ENCODE measurements at regions not wholly inside any gene's neighbourhood (a gene's known extent, or its start where the extent isn't known, plus 50 kb on each side); places are given as distances from the start of the nearest gene placed in this dataset.

- H3K36me3 Mint-ChIP-seq, result no peaks in the 10 kb centered on the region
These were observed 327.8 kb upstream of the TBX18 start for GRCh38 chr6:85092226-85092625.

GRCh38 chr6:85089255-85089654, 324.9 kb upstream of the TBX18 start:
- Mint-ChIP-seq H3K27me3 (ENCODE audit: low read depth in 3 of 3) (no peaks in the 10 kb centered on the region), H3K4me3 (no peak overlapping the region), H3K9me3 (peaks cover 2 to 7% (median 4%) of the 10 kb centered on the region in 7 donors), H3K27ac (no peak overlapping the region), H3K36me3 (no peaks in the 10 kb centered on the region), H3K4me1 (no peaks in the 10 kb centered on the region)
- DNase-seq, result no peak
- Histone ChIP-seq H3K36me3 (replicated peaks in 1 of 2; ENCODE audit: control insufficient read depth in 1 of 2, insufficient read depth in 2 of 2, low read length in 2 of 2) (no peaks in the 10 kb centered on the region), H3K4me2 (replicated peaks; ENCODE audit: extremely low read depth, low read length, poor library complexity, severe bottlenecking) (no peak overlapping the region), H3K4me1 (ENCODE audit: control insufficient read depth in 1 of 2, insufficient read depth in 2 of 2, low read length in 2 of 2) (no peaks in the 10 kb centered on the region), H2AFZ (ENCODE audit: insufficient read depth, low read depth, low read length, poor library complexity, severe bottlenecking) (no peak overlapping the region), H3K9me3 (replicated peaks in 1 of 2; ENCODE audit: control insufficient read depth in 1 of 2, insufficient read depth in 1 of 2, low read length in 2 of 2) (peaks cover under 1 to 5% of the 10 kb centered on the region in 2 donors), H3K4me3 (replicated peaks in 1 of 3; ENCODE audit: low read depth in 2 of 3, low read length in 3 of 3) (no peak overlapping the region), H3K27me3 (ENCODE audit: control insufficient read depth in 2 of 2, insufficient read depth in 2 of 2, low read length in 2 of 2) (no peaks in the 10 kb centered on the region), H3K27ac (ENCODE audit: low read depth in 1 of 2, low read length in 2 of 2) (no peak overlapping the region), H4K20me1 (ENCODE audit: insufficient read depth, low read length) (no peaks in the 10 kb centered on the region), H3K9ac (ENCODE audit: insufficient read depth, low read length, poor library complexity, severe bottlenecking) (no peak overlapping the region), H3K79me2 (ENCODE audit: insufficient read depth, low read length) (no peaks in the 10 kb centered on the region)
- intact Hi-C loops (cut with micrococcal nuclease), result no loop called here
- WGBS (ENCODE audit: insufficient coverage), result no CpG with 5 or more reads among the region's 2 CpGs
- TF ChIP-seq CTCF (IDR thresholded peaks at IDR 0.05), result no peak

More at GRCh38 chr6:85092226-85092625, 327.8 kb upstream of the TBX18 start:
- Histone ChIP-seq H3K4me2 (replicated peaks; ENCODE audit: extremely low read depth, low read length, poor library complexity, severe bottlenecking) (no peak overlapping the region), H3K9ac (ENCODE audit: insufficient read depth, low read length, poor library complexity, severe bottlenecking) (no peak overlapping the region), H3K79me2 (ENCODE audit: insufficient read depth, low read length) (no peaks in the 10 kb centered on the region), H3K36me3 (replicated peaks in 1 of 2; ENCODE audit: control insufficient read depth in 1 of 2, insufficient read depth in 2 of 2, low read length in 2 of 2) (no peaks in the 10 kb centered on the region), H3K4me3 (replicated peaks in 1 of 3; ENCODE audit: low read depth in 2 of 3, low read length in 3 of 3) (no peak overlapping the region), H3K27me3 (ENCODE audit: control insufficient read depth in 2 of 2, insufficient read depth in 2 of 2, low read length in 2 of 2) (no peaks in the 10 kb centered on the region), H2AFZ (ENCODE audit: insufficient read depth, low read depth, low read length, poor library complexity, severe bottlenecking) (no peak overlapping the region), H3K9me3 (replicated peaks in 1 of 2; ENCODE audit: control insufficient read depth in 1 of 2, insufficient read depth in 1 of 2, low read length in 2 of 2) (peaks cover 2 to 20% of the 10 kb centered on the region in 2 donors), H3K4me1 (ENCODE audit: control insufficient read depth in 1 of 2, insufficient read depth in 2 of 2, low read length in 2 of 2) (no peaks in the 10 kb centered on the region), H4K20me1 (ENCODE audit: insufficient read depth, low read length) (no peaks in the 10 kb centered on the region), H3K27ac (ENCODE audit: low read depth in 1 of 2, low read length in 2 of 2) (no peak overlapping the region)
- Mint-ChIP-seq H3K9me3 (peaks cover 2 to 20% (median 9%) of the 10 kb centered on the region in 7 donors), H3K4me1 (no peaks in the 10 kb centered on the region), H3K27me3 (ENCODE audit: low read depth in 3 of 3) (no peaks in the 10 kb centered on the region), H3K4me3 (no peak overlapping the region), H3K27ac (no peak overlapping the region)
- no peak for DNase-seq
- no peak for TF ChIP-seq CTCF (IDR thresholded peaks at IDR 0.05)
- intact Hi-C loops (cut with micrococcal nuclease), result no loop called here
- WGBS (ENCODE audit: insufficient coverage), result no CpG with 5 or more reads among the region's 1 CpG

All from CD14-positive monocyte (primary cell).